Tibial artery (tissue), 4 donors: ENCODE measurements at regions not wholly inside any gene's neighbourhood (a gene's known extent, or its start where the extent isn't known, plus 50 kb on each side); places are given as distances from the start of the nearest gene placed in this dataset.

ENCODE experiments used
- DNase-seq, 2 donors: peaks; one replicate each; pipeline ENCODE4 v3.0.0-alpha.2; 2019
- H3K27ac ChIP-seq, 2 donors: fragments of 200-600 bp; sonication (generic) in 1 of 2; 1 replicate in 1 of 2; 2 replicates in 1 of 2; pipeline ENCODE4 v1.5.1; 2018 to 2019; ENCODE audit warnings: mild to moderate bottlenecking in 1 of 2
- H3K27me3 ChIP-seq, 2 donors: fragments of 200-600 bp; sonication (generic) in 1 of 2; one replicate each; pipeline versions ENCODE4 v1.5.1 to v1.6.0; 2016 to 2019
- H3K36me3 ChIP-seq, 3 donors: fragments of 200-600 bp; sonication (generic) in 2 of 3; one replicate each; pipeline ENCODE4 v1.5.1; 2016 to 2019; ENCODE audit warnings: mild to moderate bottlenecking in 2 of 3
- H3K4me1 ChIP-seq, 4 donors: fragments of 200-600 bp; sonication (generic) in 2 of 4; 1 replicate in 3 of 4; 2 replicates in 1 of 4; pipeline ENCODE4 v1.5.1; 2016 to 2019
- H3K4me3 ChIP-seq, 2 donors: fragments of 200-600 bp; sonication (generic) in 1 of 2; 1 replicate in 1 of 2; 2 replicates in 1 of 2; pipeline ENCODE4 v1.5.1; 2018 to 2019; ENCODE audit warnings: mild to moderate bottlenecking in 2 of 2
- H3K9me3 ChIP-seq, 3 donors: fragments of 200-600 bp; sonication (generic) in 1 of 3; one replicate each; pipeline ENCODE4 v1.5.1; 2016 to 2019
- intact Hi-C: fragments of 100-400 bp; cut with DNase I; formaldehyde crosslinking; loops from one replicate; pipeline ENCODE4 v1.15.0; 2023; ENCODE audit warnings: low total_unique reads
- TF ChIP-seq, protein P1 (sequence below), 2 experiments: fragments of 200-600 bp in 1 of 2; fragments of 450-650 bp in 1 of 2; IDR thresholded peaks; one replicate each; pipeline ENCODE4 v1.5.1; 2017 to 2019; ENCODE audit warnings: antibody characterized with exemption in 2 of 2, mild to moderate bottlenecking in 1 of 2, moderate library complexity in 1 of 2

DNA sequence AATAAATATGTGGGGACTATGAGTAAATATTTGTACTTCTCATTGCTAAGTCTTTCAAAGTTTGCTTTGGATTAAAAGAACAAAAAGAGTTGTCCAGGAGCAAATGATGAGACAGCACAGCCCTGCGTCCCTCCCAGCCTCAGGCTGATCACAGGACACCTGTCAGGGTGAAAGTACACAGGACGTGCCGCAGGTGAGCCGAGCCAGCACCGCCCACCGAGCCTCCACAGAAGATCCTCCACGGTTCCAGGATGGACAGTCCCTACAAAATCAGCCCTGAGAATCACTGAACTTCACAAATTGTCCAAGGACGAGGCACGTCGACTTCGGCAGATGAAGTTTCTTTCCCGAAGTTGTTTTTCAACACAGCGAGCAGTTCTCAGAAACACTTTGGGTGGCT, 661.5 kb downstream of the BRD1 start:
- Histone ChIP-seq H3K4me1 (no peaks in the 10 kb centered on the region), H3K9me3 (no peaks in the 10 kb centered on the region), H3K27me3 (peaks cover 0 to 17% of the 10 kb centered on the region in 2 donors), H3K27ac (no peak overlapping the region), H3K36me3 (no peaks in the 10 kb centered on the region), H3K4me3 (no peak overlapping the region)
- no peak for DNase-seq
- TF ChIP-seq, protein P1, sequence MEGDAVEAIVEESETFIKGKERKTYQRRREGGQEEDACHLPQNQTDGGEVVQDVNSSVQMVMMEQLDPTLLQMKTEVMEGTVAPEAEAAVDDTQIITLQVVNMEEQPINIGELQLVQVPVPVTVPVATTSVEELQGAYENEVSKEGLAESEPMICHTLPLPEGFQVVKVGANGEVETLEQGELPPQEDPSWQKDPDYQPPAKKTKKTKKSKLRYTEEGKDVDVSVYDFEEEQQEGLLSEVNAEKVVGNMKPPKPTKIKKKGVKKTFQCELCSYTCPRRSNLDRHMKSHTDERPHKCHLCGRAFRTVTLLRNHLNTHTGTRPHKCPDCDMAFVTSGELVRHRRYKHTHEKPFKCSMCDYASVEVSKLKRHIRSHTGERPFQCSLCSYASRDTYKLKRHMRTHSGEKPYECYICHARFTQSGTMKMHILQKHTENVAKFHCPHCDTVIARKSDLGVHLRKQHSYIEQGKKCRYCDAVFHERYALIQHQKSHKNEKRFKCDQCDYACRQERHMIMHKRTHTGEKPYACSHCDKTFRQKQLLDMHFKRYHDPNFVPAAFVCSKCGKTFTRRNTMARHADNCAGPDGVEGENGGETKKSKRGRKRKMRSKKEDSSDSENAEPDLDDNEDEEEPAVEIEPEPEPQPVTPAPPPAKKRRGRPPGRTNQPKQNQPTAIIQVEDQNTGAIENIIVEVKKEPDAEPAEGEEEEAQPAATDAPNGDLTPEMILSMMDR (IDR thresholded peaks at IDR 0.05), result no peak
- intact Hi-C loops, result no loop called here

DNA sequence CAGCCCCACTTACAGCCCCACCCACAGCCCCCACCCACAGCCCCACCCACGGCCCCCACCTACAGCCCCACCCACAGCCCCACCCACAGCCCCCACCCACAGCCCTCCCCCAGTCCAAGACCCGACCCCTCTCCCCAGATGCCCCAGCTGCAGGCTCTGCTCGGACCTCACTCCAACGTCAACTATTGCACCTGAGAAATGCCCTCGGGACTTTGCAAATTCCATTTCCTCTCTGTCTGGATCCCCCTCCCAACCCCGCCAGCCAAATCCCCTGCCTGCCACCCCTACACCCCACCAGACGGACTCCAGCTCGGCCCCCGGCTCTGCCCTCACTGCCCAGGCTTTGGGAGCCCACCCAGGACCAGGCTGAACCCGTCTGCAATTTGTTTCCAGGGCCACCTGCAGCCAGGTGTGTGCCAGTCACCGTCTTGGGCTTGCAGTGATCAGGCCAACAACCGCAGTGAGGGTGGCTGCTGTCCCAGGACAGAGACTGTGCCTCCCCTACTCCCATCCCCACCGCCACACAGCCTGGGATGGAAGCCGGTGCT, 662.8 kb downstream of the BRD1 start:
- Histone ChIP-seq H3K9me3 (no peaks in the 10 kb centered on the region), H3K27me3 (peaks cover 0 to 31% of the 10 kb centered on the region in 2 donors), H3K4me1 (no peaks in the 10 kb centered on the region), H3K36me3 (no peaks in the 10 kb centered on the region), H3K27ac (no peak overlapping the region), H3K4me3 (no peak overlapping the region)
- no peak for DNase-seq
- TF ChIP-seq, protein P1 (IDR thresholded peaks at IDR 0.05), result no peak
- intact Hi-C loops, result no loop called here

- Histone ChIP-seq H3K9me3 (no peaks in the 10 kb centered on the region), H3K36me3 (no peaks in the 10 kb centered on the region), H3K4me1 (no peaks in the 10 kb centered on the region), H3K4me3 (no peak overlapping the region), H3K27ac (no peak overlapping the region), H3K27me3 (peaks cover 0 to 38% of the 10 kb centered on the region in 2 donors)
- TF ChIP-seq, protein P1 (IDR thresholded peaks at IDR 0.05), result no peak
- no peak for DNase-seq
- intact Hi-C loops, result no loop called here
Observed at GRCh38 chr22:49163960-49164690, 663.5 kb downstream of the BRD1 start.

DNA sequence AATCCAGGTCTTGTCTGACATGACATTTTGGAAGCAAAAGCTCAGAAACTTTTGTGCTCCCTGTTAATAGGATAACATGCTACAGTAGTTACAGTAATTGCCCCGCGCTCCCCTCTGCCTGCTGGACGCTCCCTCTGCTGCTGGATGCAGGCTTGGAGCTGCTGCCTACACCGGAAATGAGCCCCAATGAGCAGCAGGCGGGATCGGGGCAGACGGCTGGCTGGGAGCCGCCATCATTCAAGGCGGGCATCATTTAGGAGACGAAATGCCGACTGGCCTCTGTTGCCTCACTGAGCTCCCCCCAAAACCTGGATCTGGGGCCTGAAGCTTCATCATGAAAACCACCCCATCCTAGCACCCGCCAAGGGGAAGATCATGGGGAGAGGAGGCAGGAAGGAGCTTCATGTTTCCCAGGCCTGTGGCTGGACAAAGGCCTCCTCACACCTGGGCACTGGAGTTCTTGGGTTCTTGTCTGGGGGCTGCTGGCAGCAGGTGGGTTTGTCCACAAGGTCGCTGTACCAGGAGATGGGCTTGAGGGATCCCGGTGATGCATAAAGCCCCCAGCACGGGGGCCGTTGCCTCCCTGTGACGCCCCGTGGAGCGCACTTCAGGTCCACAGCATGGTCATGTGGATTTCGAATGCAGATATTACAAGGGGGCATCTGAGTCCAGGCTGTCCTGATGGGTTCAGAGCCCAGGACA, 664.3 kb downstream of the BRD1 start:
- DNase-seq, result no peak
- H3K4me1 ChIP-seq, result no peaks in the 10 kb centered on the region
- H3K36me3 ChIP-seq, result no peaks in the 10 kb centered on the region
- TF ChIP-seq, protein P1 (IDR thresholded peaks at IDR 0.05), result no peak
- H3K27me3 ChIP-seq, result peaks cover 0 to 45% of the 10 kb centered on the region in 2 donors
- intact Hi-C loops, result no loop called here
- no peak overlapping the region for H3K4me3 ChIP-seq
- no peaks in the 10 kb centered on the region for H3K9me3 ChIP-seq
- no peak overlapping the region for H3K27ac ChIP-seq

DNA sequence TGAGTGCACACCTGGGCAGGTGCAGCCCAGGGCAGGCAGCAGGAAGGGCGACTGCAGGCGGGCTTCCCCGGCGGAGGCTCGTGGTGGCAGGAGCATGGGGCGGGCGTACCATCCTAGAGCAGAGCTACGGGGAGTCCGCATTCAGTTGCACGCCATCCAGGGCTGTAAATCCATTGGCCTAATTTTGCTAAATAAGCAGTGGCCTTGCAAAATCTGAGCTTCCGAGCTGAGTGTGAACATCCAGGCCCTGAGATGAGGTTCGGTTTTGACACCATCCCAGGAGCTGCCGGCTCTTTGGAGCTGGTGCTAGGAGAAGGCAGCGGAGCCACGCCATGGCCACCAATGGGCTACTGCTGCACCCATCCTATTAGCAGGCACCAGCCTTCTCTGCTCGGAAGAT, 664.8 kb downstream of the BRD1 start:
- Histone ChIP-seq H3K4me1 (no peaks in the 10 kb centered on the region), H3K4me3 (no peak overlapping the region), H3K36me3 (no peaks in the 10 kb centered on the region), H3K9me3 (no peaks in the 10 kb centered on the region), H3K27ac (no peak overlapping the region), H3K27me3 (peaks cover 0 to 51% of the 10 kb centered on the region in 2 donors)
- TF ChIP-seq, protein P1 (IDR thresholded peaks at IDR 0.05), result no peak
- intact Hi-C loops, result no loop called here
- no peak for DNase-seq
